Psoas muscle (tissue), 7 donors: ENCODE measurements at regions not wholly inside any gene's neighbourhood (a gene's known extent, or its start where the extent isn't known, plus 50 kb on each side); places are given as distances from the start of the nearest gene placed in this dataset.

Experiments
- ATAC-seq, 4 donors: fragments of 200-7000 bp; cut with Tn5 transposase; one replicate each; pipeline ENCODE4 v1.9.1; 2020; ENCODE audit warnings: moderate library complexity in 3 of 4, mild to moderate bottlenecking in 2 of 4
- DNase-seq, 2 donors: peaks; one replicate each; pipeline ENCODE4 v3.0.0-alpha.2; 2020
- H3K27ac ChIP-seq: fragments of 200-600 bp; one replicate; pipeline ENCODE4 v1.8.0; 2022
- H3K27me3 ChIP-seq, 3 donors: fragments of 200-600 bp in 1 of 3; one replicate each; pipeline versions ENCODE4 v1.6.1 to v1.8.0; 2013 to 2022; ENCODE audit warnings: low read length in 2 of 3, mild to moderate bottlenecking in 2 of 3, moderate library complexity in 1 of 3; ENCODE audit not compliant: insufficient read depth in 3 of 3
- H3K36me3 ChIP-seq, 2 donors: fragments of 200-600 bp in 1 of 2; one replicate each; pipeline versions ENCODE4 v1.6.1 to v1.8.0; 2013 to 2022; ENCODE audit warnings: low read depth in 1 of 2, mild to moderate bottlenecking in 1 of 2, moderate library complexity in 1 of 2; ENCODE audit not compliant: insufficient read depth in 1 of 2
- H3K4me1 ChIP-seq: fragments of 200-600 bp; one replicate; pipeline ENCODE4 v1.8.0; 2022
- H3K4me3 ChIP-seq: fragments of 200-600 bp; one replicate; pipeline ENCODE4 v1.8.0; 2022; ENCODE audit warnings: mild to moderate bottlenecking
- H3K9me3 ChIP-seq: fragments of 200-600 bp; one replicate; pipeline ENCODE4 v1.8.0; 2022
- WGBS, 3 donors: extraction: QIAGEN DNeasy Blood & Tissue Kit; methylation state at CpG; one replicate each; pipeline versions ENCODE4 v1.1.6 to v1.1.7; 2013; 5-methylcytosine and 5-hydroxymethylcytosine counted together
- intact Hi-C, 2 donors: fragments of 100-400 bp; cut with DNase I; formaldehyde crosslinking; loops; one replicate each; pipeline versions ENCODE4 v1.11.0 to v1.14.2; 2022
- TF ChIP-seq, protein P1 (sequence below): fragments of 200-600 bp; IDR thresholded peaks from one replicate; pipeline ENCODE4 v1.8.0; 2022; ENCODE audit warnings: antibody characterized with exemption
- donor health status: healthy with polysubstance abuse.
- donor health status: DM: no; HTN: no; CAD: no; lungs with moderate emphysema.
- donor health status: Bipolar disorder and iron deficiency.
- donor health status: healthy.
- donor health status: DM: yes; HTN: yes; CAD: no.
- donor health status: DM: no; HTN: no; CAD: no.
- donor health status: DM: yes; HTN: yes; CAD: no.

DNA sequence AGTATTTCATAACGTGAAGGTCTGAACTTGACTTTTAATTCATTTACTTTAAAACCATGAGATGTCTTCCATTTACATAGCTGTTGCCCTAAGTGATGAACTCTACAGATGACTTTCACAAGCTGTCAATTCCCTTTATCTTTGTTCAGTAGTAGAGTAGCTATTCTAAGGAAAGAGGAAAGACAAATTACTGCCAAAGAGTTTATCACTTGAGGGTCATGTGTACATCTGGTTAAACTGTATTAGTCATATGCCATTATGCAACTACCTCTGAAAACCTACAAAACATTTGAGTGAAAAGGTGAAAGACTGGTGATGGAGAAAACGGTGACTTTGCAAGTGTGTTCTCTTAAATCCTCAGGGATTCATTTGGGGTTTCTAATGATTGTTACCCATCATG lies 763.9 kb downstream of the TMEM182 start:
- no peak overlapping the region for H3K4me3 ChIP-seq
- H3K27ac ChIP-seq = no peak overlapping the region
- WGBS, 3 donors = 69 to 78% (median 74%) methylated on average over 2 of the region's 2 CpGs
- DNase-seq = no peak
- peaks cover 8% of the 10 kb centered on the region for H3K9me3 ChIP-seq
- H3K36me3 ChIP-seq = no peaks in the 10 kb centered on the region
- intact Hi-C loops = no loop called here
- TF ChIP-seq, protein P1, sequence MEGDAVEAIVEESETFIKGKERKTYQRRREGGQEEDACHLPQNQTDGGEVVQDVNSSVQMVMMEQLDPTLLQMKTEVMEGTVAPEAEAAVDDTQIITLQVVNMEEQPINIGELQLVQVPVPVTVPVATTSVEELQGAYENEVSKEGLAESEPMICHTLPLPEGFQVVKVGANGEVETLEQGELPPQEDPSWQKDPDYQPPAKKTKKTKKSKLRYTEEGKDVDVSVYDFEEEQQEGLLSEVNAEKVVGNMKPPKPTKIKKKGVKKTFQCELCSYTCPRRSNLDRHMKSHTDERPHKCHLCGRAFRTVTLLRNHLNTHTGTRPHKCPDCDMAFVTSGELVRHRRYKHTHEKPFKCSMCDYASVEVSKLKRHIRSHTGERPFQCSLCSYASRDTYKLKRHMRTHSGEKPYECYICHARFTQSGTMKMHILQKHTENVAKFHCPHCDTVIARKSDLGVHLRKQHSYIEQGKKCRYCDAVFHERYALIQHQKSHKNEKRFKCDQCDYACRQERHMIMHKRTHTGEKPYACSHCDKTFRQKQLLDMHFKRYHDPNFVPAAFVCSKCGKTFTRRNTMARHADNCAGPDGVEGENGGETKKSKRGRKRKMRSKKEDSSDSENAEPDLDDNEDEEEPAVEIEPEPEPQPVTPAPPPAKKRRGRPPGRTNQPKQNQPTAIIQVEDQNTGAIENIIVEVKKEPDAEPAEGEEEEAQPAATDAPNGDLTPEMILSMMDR = no peak
- H3K4me1 ChIP-seq = no peaks in the 10 kb centered on the region
- ATAC-seq = no peak
- no peaks in the 10 kb centered on the region for H3K27me3 ChIP-seq

DNA sequence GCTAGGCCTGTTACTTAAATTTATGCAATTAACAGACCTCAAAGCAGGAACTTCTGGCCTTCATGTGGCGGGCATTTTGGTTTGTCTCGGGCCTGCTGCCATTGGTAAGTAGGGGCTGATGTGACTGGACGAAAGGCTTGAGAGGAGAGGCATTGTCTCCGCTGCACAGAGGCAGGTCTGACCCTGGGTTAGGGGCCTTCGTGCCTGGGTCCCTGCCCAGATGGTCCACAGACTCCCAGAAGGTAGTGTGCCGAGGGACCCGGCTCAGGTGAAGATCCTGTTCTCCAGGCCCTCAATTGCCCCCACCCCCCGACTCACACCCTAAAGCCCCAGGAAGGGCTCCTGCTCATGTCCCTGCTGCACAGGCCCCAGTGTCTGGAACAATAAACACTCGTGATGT lies 764.9 kb downstream of the TMEM182 start:
- no peaks in the 10 kb centered on the region for H3K4me1 ChIP-seq
- H3K27me3 ChIP-seq = no peaks in the 10 kb centered on the region
- H3K27ac ChIP-seq = no peak overlapping the region
- peaks cover 3% of the 10 kb centered on the region for H3K9me3 ChIP-seq
- ATAC-seq (no peak), DNase-seq (no peak)
- intact Hi-C loops = no loop called here
- H3K4me3 ChIP-seq = no peak overlapping the region
- TF ChIP-seq, protein P1 = no peak
- H3K36me3 ChIP-seq = no peaks in the 10 kb centered on the region
- 86 to 87% (median 87%) methylated on average over 9 of the region's 9 CpGs for WGBS, 3 donors

DNA sequence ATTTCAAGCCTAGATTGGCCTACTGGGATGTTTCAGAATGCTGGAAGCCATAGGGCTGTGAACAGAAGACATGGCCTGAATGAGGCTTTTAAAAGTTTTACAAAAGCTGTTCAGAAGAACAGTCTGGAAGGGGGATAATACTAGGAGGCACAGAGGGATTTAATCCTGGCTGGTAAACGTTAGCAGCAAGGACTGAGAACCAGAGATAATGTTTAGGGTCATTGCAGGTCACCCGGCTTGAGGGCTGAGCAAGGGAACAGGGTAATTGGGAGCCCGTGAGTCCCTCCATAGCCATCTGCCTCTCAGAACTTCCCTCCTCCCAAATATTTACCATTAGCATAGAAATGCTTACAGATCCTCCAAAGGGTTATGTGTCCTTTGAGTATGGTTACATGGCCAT lies 765.4 kb downstream of the TMEM182 start:
- H3K27ac ChIP-seq = no peak overlapping the region
- WGBS, 3 donors = 51 to 56% (median 52%) methylated on average over 3 of the region's 3 CpGs
- intact Hi-C loops = no loop called here

DNA sequence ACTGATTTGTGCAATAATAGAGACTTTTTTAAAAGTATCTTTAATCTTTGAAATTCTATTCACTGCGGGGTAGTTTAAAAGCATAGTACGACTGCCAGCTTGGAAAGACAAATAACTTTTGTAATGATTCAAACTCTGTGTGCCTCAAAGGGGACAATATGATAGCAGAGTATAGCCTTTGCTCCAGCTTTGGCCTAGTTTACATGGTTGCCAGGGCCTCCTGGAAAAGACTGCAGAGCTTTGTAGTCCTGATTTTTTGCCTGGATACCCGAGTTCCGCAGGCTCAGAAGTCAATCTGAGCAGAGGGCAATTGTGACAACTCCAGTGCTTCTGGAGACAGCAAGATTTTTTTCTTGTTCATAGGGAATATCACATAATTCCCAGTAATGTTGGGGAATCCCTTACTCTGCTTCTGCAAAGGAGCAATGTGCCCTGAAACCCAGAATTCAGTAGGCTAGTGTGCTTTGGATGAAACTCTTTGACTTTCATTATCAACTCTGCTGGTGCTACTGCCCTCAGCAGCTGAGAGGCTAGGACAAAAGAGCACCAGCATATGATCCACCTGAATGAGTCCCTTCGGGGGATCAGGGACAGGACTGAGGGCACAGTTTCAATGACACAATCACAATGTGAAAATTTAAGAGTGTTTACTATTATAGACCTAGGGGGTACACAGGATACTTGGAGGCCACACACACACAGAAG lies 768.1 kb downstream of the TMEM182 start:
- Histone ChIP-seq H3K27me3 (no peaks in the 10 kb centered on the region), H3K4me3 (no peak overlapping the region), H3K9me3 (no peaks in the 10 kb centered on the region), H3K36me3 (no peaks in the 10 kb centered on the region), H3K27ac (no peak overlapping the region), H3K4me1 (no peaks in the 10 kb centered on the region)
- ATAC-seq (no peak), DNase-seq (no peak)
- intact Hi-C loops = loop anchor here in 1 of 2 donors (10.0 kb wide), 1 partner anchor 505 kb away; no protein-coding TSS in a partner anchor
- TF ChIP-seq, protein P1 = no peak
- 53 to 64% (median 56%) methylated on average over 5 of the region's 5 CpGs for WGBS, 3 donors

More for the DNA sequence above, 765.4 kb downstream of the TMEM182 start:
- H3K9me3 ChIP-seq = no peaks in the 10 kb centered on the region
- no peak overlapping the region for H3K4me3 ChIP-seq
- ATAC-seq (no peak), DNase-seq (no peak)
- no peaks in the 10 kb centered on the region for H3K4me1 ChIP-seq
- H3K27me3 ChIP-seq = no peaks in the 10 kb centered on the region
- no peaks in the 10 kb centered on the region for H3K36me3 ChIP-seq
- TF ChIP-seq, protein P1 = no peak

DNA sequence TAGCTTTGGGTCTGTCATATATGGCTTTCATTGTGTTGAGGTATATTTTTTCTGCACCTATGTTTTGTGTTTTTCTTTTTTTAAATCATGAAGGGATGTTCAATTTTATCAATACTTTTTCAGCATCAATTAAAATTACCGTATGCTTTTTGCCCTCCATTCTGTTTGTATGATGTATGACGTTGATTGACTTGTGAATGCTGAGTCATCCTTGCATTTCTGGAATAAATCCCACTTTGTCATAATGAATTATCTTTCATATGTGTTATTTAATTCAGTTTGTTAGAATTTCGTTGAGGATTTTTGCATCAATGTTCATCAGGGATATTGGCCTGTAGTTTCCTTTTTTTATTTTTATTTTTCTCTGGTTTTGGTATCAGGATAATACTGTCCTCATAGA lies 790.9 kb downstream of the TMEM182 start:
- WGBS, 3 donors = 71 to 83% (median 76%) methylated on average over 3 of the region's 3 CpGs
- Histone ChIP-seq H3K4me1 (no peaks in the 10 kb centered on the region), H3K27me3 (no peaks in the 10 kb centered on the region), H3K4me3 (no peak overlapping the region), H3K36me3 (no peaks in the 10 kb centered on the region), H3K9me3 (no peaks in the 10 kb centered on the region), H3K27ac (no peak overlapping the region)
- DNase-seq = no peak
- TF ChIP-seq, protein P1 = no peak
- intact Hi-C loops = no loop called here
- no peak for ATAC-seq
